Activated naive CD8-positive, alpha-beta T cell treated with anti-CD3 and anti-CD28 coated beads for 36 hours (primary cell): ENCODE measurements at regions not wholly inside any gene's neighbourhood (a gene's known extent, or its start where the extent isn't known, plus 50 kb on each side); places are given as distances from the start of the nearest gene placed in this dataset.
A peak's percentile ranks its signal among the peaks of the same experiment; 100 is the strongest.

ENCODE experiments used
- DNase-seq: peaks from one replicate; pipeline ENCODE4 v3.0.0; 2021
- H3K27ac Mint-ChIP-seq: one replicate; pipeline ENCODE4 v1.8.0; 2022; ENCODE audit warnings: mild to moderate bottlenecking, moderate library complexity, mixed read lengths
- H3K27me3 Mint-ChIP-seq: one replicate; pipeline ENCODE4 v1.8.0; 2022; ENCODE audit warnings: mild to moderate bottlenecking, mixed read lengths
- H3K36me3 Mint-ChIP-seq: one replicate; pipeline ENCODE4 v1.8.0; 2021; ENCODE audit warnings: mild to moderate bottlenecking, mixed read lengths
- H3K4me1 Mint-ChIP-seq: one replicate; pipeline ENCODE4 v1.8.0; 2021; ENCODE audit warnings: mixed read lengths
- H3K4me3 Mint-ChIP-seq: one replicate; pipeline ENCODE4 v1.8.0; 2022; ENCODE audit warnings: mild to moderate bottlenecking, moderate library complexity, mixed read lengths
- H3K9me3 Mint-ChIP-seq: one replicate; pipeline ENCODE4 v1.8.0; 2022; ENCODE audit warnings: mixed read lengths

- H3K4me1 Mint-ChIP-seq = no peaks in the 10 kb centered on the region
- DNase-seq = no peak
- H3K27ac Mint-ChIP-seq = no peak overlapping the region
- no peaks in the 10 kb centered on the region for H3K36me3 Mint-ChIP-seq
- no peak overlapping the region for H3K4me3 Mint-ChIP-seq
- no peaks in the 10 kb centered on the region for H3K9me3 Mint-ChIP-seq
- peaks cover 26% of the 10 kb centered on the region for H3K27me3 Mint-ChIP-seq
Observed at GRCh38 chr2:118232796-118233195, 144.5 kb downstream of the INSIG2 start.

- no peak overlapping the region for H3K27ac Mint-ChIP-seq
- peaks cover 24% of the 10 kb centered on the region for H3K27me3 Mint-ChIP-seq
- no peaks in the 10 kb centered on the region for H3K9me3 Mint-ChIP-seq
- no peaks in the 10 kb centered on the region for H3K4me1 Mint-ChIP-seq
- no peak overlapping the region for H3K4me3 Mint-ChIP-seq
- H3K36me3 Mint-ChIP-seq = no peaks in the 10 kb centered on the region
- DNase-seq = no peak
Observed at GRCh38 chr2:118232391-118232790, 144.1 kb downstream of the INSIG2 start.

GRCh38 chr2:118231759-118232158 is 143.5 kb downstream of the INSIG2 start:
- Mint-ChIP-seq H3K27me3 (peaks cover 23% of the 10 kb centered on the region), H3K36me3 (no peaks in the 10 kb centered on the region), H3K4me1 (no peaks in the 10 kb centered on the region), H3K27ac (no peak overlapping the region), H3K9me3 (no peaks in the 10 kb centered on the region), H3K4me3 (no peak overlapping the region)
- no peak for DNase-seq

GRCh38 chr2:118227698-118228508 is 139.6 kb downstream of the INSIG2 start:
- Mint-ChIP-seq H3K4me3 (no peak overlapping the region), H3K4me1 (peaks cover 10% of the 10 kb centered on the region), H3K27me3 (peaks cover 52% of the 10 kb centered on the region), H3K9me3 (no peaks in the 10 kb centered on the region), H3K36me3 (no peaks in the 10 kb centered on the region), H3K27ac (no peak overlapping the region)
- DNase-seq = no peak

- H3K27me3 Mint-ChIP-seq = peaks cover 65% of the 10 kb centered on the region
- DNase-seq = no peak
- H3K27ac Mint-ChIP-seq = no peak overlapping the region
- no peaks in the 10 kb centered on the region for H3K9me3 Mint-ChIP-seq
- peaks cover 16% of the 10 kb centered on the region for H3K4me1 Mint-ChIP-seq
- no peaks in the 10 kb centered on the region for H3K36me3 Mint-ChIP-seq
- H3K4me3 Mint-ChIP-seq = no peak overlapping the region
Observed at GRCh38 chr2:118225666-118226065, 137.4 kb downstream of the INSIG2 start.

- H3K36me3 Mint-ChIP-seq = no peaks in the 10 kb centered on the region
- peak overlapping the region; percentile 69 for H3K4me3 Mint-ChIP-seq
- no peak for DNase-seq
- no peaks in the 10 kb centered on the region for H3K9me3 Mint-ChIP-seq
- H3K27me3 Mint-ChIP-seq = peaks cover 71% of the 10 kb centered on the region
- peaks cover 16% of the 10 kb centered on the region for H3K4me1 Mint-ChIP-seq
- peak overlapping the region; percentile 52 for H3K27ac Mint-ChIP-seq
Observed at GRCh38 chr2:118224895-118225311, 136.6 kb downstream of the INSIG2 start.

GRCh38 chr2:118223992-118224894 is 136.0 kb downstream of the INSIG2 start:
- peak; percentile 35 for DNase-seq
- peaks cover 71% of the 10 kb centered on the region for H3K27me3 Mint-ChIP-seq
- H3K9me3 Mint-ChIP-seq = no peaks in the 10 kb centered on the region
- peaks cover 16% of the 10 kb centered on the region for H3K4me1 Mint-ChIP-seq
- peak overlapping the region; percentile 86 for H3K4me3 Mint-ChIP-seq
- H3K36me3 Mint-ChIP-seq = no peaks in the 10 kb centered on the region
- H3K27ac Mint-ChIP-seq = peak overlapping the region; percentile 75

- H3K4me3 Mint-ChIP-seq = peak overlapping the region; percentile 86
- peaks cover 69% of the 10 kb centered on the region for H3K27me3 Mint-ChIP-seq
- no peaks in the 10 kb centered on the region for H3K9me3 Mint-ChIP-seq
- peak overlapping the region; percentile 75 for H3K27ac Mint-ChIP-seq
- H3K4me1 Mint-ChIP-seq = peaks cover 16% of the 10 kb centered on the region
- no peak for DNase-seq
- H3K36me3 Mint-ChIP-seq = no peaks in the 10 kb centered on the region
Observed at GRCh38 chr2:118223511-118223991, 135.3 kb downstream of the INSIG2 start.

- Mint-ChIP-seq H3K4me3 (peak overlapping the region; percentile 86), H3K4me1 (peaks cover 16% of the 10 kb centered on the region), H3K27me3 (peaks cover 68% of the 10 kb centered on the region), H3K27ac (no peak overlapping the region), H3K36me3 (no peaks in the 10 kb centered on the region), H3K9me3 (no peaks in the 10 kb centered on the region)
- DNase-seq = no peak
Observed at GRCh38 chr2:118222672-118223421, 134.6 kb downstream of the INSIG2 start.

- Mint-ChIP-seq H3K27me3 (peaks cover 69% of the 10 kb centered on the region), H3K9me3 (no peaks in the 10 kb centered on the region), H3K27ac (no peak overlapping the region), H3K4me1 (peaks cover 16% of the 10 kb centered on the region), H3K36me3 (no peaks in the 10 kb centered on the region), H3K4me3 (no peak overlapping the region)
- DNase-seq = no peak
Observed at GRCh38 chr2:118222273-118222594, 134.0 kb downstream of the INSIG2 start.

GRCh38 chr2:118221536-118222272 is 133.4 kb downstream of the INSIG2 start:
- Mint-ChIP-seq H3K4me3 (no peak overlapping the region), H3K36me3 (no peaks in the 10 kb centered on the region), H3K4me1 (peaks cover 16% of the 10 kb centered on the region), H3K27ac (no peak overlapping the region), H3K9me3 (no peaks in the 10 kb centered on the region), H3K27me3 (peaks cover 70% of the 10 kb centered on the region)
- DNase-seq = peak; percentile 11

- Mint-ChIP-seq H3K4me3 (no peak overlapping the region), H3K27ac (no peak overlapping the region), H3K4me1 (peaks cover 12% of the 10 kb centered on the region), H3K27me3 (peaks cover 67% of the 10 kb centered on the region), H3K36me3 (no peaks in the 10 kb centered on the region), H3K9me3 (no peaks in the 10 kb centered on the region)
- DNase-seq = no peak
Observed at GRCh38 chr2:118219611-118220010, 131.3 kb downstream of the INSIG2 start.

- H3K4me1 Mint-ChIP-seq = no peaks in the 10 kb centered on the region
- no peaks in the 10 kb centered on the region for H3K36me3 Mint-ChIP-seq
- H3K9me3 Mint-ChIP-seq = no peaks in the 10 kb centered on the region
- no peak for DNase-seq
- peaks cover 59% of the 10 kb centered on the region for H3K27me3 Mint-ChIP-seq
- H3K4me3 Mint-ChIP-seq = no peak overlapping the region
- no peak overlapping the region for H3K27ac Mint-ChIP-seq
Observed at GRCh38 chr2:118216224-118216623, 128.0 kb downstream of the INSIG2 start.

GRCh38 chr2:118209727-118210126 is 121.5 kb downstream of the INSIG2 start:
- no peak overlapping the region for H3K27ac Mint-ChIP-seq
- H3K27me3 Mint-ChIP-seq = peaks cover 32% of the 10 kb centered on the region
- DNase-seq = no peak
- H3K36me3 Mint-ChIP-seq = no peaks in the 10 kb centered on the region
- H3K4me1 Mint-ChIP-seq = no peaks in the 10 kb centered on the region
- H3K9me3 Mint-ChIP-seq = no peaks in the 10 kb centered on the region
- no peak overlapping the region for H3K4me3 Mint-ChIP-seq
